ENCODE measurements at regions not wholly inside any gene's neighbourhood (a gene's known extent, or its start where the extent isn't known, plus 50 kb on each side); places are given as distances from the start of the nearest gene placed in this dataset.

DNA sequence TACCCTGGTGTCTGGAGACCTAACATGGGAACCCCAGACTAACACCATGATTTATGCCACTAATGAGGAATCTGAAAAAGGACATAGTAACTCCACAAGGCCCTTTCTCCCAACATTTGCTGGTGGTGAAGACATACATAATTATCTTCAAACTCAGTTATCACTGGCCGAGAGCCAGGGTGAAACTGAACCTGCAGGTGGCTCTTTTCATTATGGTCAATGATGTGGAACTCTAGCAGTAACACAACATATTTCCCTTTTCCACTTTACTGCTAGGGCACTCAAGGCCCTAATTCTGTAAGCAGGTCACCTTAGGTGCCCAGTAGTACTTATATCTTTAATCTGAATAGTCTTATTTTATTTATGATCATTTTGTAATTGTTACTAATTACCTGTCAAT is 326.4 kb upstream of the SATB1 start:
- TF ChIP-seq ZBTB49 (tag by site-specific recombination; IDR thresholded peaks at IDR 0.05; ENCODE audit: low read depth) (no peak), ZNF175 (tag by site-specific recombination; IDR thresholded peaks at IDR 0.05) (no peak), ZNF416 (tag by site-specific recombination; IDR thresholded peaks at IDR 0.05) (no peak), ZNF561 (tag by site-specific recombination; IDR thresholded peaks at IDR 0.05; ENCODE audit: borderline replicate concordance) (no peak), ZNF560 (tag by site-specific recombination; IDR thresholded peaks at IDR 0.05; ENCODE audit: borderline replicate concordance) (no peak), ZNF830 (tag by site-specific recombination; IDR thresholded peaks at IDR 0.05; ENCODE audit: low read depth) (no peak), KLF8 (tag by site-specific recombination; IDR thresholded peaks at IDR 0.05) (no peak), ZNF350 (tag by site-specific recombination; IDR thresholded peaks at IDR 0.05) (no peak), ZNF558 (tag by site-specific recombination; IDR thresholded peaks at IDR 0.05) (no peak), HOXD13 (CRISPR knock-in tag; IDR thresholded peaks at IDR 0.05; ENCODE audit: borderline replicate concordance) (no peak), PRDM10 (tag by site-specific recombination; IDR thresholded peaks at IDR 0.05) (no peak), ZNF580 (tag by site-specific recombination; IDR thresholded peaks at IDR 0.05) (no peak), ZNF24 (tag by site-specific recombination; IDR thresholded peaks at IDR 0.05) (no peak)
- TF ChIP-seq, protein P1, sequence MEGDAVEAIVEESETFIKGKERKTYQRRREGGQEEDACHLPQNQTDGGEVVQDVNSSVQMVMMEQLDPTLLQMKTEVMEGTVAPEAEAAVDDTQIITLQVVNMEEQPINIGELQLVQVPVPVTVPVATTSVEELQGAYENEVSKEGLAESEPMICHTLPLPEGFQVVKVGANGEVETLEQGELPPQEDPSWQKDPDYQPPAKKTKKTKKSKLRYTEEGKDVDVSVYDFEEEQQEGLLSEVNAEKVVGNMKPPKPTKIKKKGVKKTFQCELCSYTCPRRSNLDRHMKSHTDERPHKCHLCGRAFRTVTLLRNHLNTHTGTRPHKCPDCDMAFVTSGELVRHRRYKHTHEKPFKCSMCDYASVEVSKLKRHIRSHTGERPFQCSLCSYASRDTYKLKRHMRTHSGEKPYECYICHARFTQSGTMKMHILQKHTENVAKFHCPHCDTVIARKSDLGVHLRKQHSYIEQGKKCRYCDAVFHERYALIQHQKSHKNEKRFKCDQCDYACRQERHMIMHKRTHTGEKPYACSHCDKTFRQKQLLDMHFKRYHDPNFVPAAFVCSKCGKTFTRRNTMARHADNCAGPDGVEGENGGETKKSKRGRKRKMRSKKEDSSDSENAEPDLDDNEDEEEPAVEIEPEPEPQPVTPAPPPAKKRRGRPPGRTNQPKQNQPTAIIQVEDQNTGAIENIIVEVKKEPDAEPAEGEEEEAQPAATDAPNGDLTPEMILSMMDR (tag by site-specific recombination; IDR thresholded peaks at IDR 0.05), result no peak

All from HEK293 (cell line).